ENCODE measurements at regions not wholly inside any gene's neighbourhood (a gene's known extent, or its start where the extent isn't known, plus 50 kb on each side); places are given as distances from the start of the nearest gene placed in this dataset.
"Not testable (repeated sequence)": the region's sequence is repeated elsewhere in the genome, so short reads cannot be mapped to it uniquely, and the experiment has no call there.

DNA sequence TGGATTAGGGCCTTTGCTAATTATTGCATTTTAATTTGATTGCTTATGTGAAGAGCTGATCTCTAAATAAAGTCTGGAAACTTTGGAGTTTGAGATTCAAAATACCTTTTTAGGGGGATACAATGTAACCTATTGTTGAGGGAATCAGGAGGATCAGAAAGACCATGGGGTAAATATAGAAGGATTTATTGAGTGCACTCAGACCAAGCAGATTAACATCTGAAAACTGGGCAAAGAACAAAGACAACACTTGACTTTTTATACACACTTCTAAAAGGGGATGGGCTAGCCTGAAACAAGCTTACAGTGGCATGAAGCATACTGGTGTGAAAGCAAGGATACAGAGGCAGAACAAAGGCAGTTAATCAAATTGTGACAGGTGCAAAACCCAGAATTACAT lies 174.3 kb downstream of the MRPS30 start:
- TF ChIP-seq, protein P1, sequence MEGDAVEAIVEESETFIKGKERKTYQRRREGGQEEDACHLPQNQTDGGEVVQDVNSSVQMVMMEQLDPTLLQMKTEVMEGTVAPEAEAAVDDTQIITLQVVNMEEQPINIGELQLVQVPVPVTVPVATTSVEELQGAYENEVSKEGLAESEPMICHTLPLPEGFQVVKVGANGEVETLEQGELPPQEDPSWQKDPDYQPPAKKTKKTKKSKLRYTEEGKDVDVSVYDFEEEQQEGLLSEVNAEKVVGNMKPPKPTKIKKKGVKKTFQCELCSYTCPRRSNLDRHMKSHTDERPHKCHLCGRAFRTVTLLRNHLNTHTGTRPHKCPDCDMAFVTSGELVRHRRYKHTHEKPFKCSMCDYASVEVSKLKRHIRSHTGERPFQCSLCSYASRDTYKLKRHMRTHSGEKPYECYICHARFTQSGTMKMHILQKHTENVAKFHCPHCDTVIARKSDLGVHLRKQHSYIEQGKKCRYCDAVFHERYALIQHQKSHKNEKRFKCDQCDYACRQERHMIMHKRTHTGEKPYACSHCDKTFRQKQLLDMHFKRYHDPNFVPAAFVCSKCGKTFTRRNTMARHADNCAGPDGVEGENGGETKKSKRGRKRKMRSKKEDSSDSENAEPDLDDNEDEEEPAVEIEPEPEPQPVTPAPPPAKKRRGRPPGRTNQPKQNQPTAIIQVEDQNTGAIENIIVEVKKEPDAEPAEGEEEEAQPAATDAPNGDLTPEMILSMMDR (IDR thresholded peaks at IDR 0.05) = no peak
- H3K27ac ChIP-seq = no peak overlapping the region
- no peaks in the 10 kb centered on the region for H3K4me1 ChIP-seq
- no peaks in the 10 kb centered on the region for H3K36me3 ChIP-seq (ENCODE audit: insufficient read depth in 1 of 2, low read depth in 1 of 2)
- no peaks in the 10 kb centered on the region for H3K9me3 ChIP-seq
- DNase-seq (no peak), ATAC-seq (no peak)
- H3K4me3 ChIP-seq = no peak overlapping the region
- intact Hi-C loops (cut with DNase I) = no loop called here
- H3K27me3 ChIP-seq (ENCODE audit: insufficient read depth in 3 of 3, low read length in 2 of 3) = no peaks in the 10 kb centered on the region

GRCh38 chr5:44987026-44987425 lies 178.3 kb downstream of the MRPS30 start:
- Histone ChIP-seq H3K9me3 (peaks cover 15% of the 10 kb centered on the region), H3K36me3 (ENCODE audit: insufficient read depth in 1 of 2, low read depth in 1 of 2) (no peaks in the 10 kb centered on the region), H3K27me3 (ENCODE audit: insufficient read depth in 3 of 3, low read length in 2 of 3) (no peaks in the 10 kb centered on the region), H3K27ac (no peak overlapping the region), H3K4me1 (no peaks in the 10 kb centered on the region), H3K4me3 (no peak overlapping the region)
- intact Hi-C loops (cut with DNase I) = no loop called here
- DNase-seq = no peak
- TF ChIP-seq, protein P1 (IDR thresholded peaks at IDR 0.05) = no peak
- no peak for ATAC-seq

- H3K4me3 ChIP-seq = no peak overlapping the region
- intact Hi-C loops (cut with DNase I) = no loop called here
- DNase-seq (no peak), ATAC-seq (no peak)
- peaks cover 15% of the 10 kb centered on the region for H3K9me3 ChIP-seq
- WGBS, 3 donors = 59 to 72% (median 63%) methylated on average over 2 of the region's 2 CpGs
- no peaks in the 10 kb centered on the region for H3K27me3 ChIP-seq (ENCODE audit: insufficient read depth in 3 of 3, low read length in 2 of 3)
- no peaks in the 10 kb centered on the region for H3K36me3 ChIP-seq (ENCODE audit: insufficient read depth in 1 of 2, low read depth in 1 of 2)
- H3K4me1 ChIP-seq = no peaks in the 10 kb centered on the region
- no peak overlapping the region for H3K27ac ChIP-seq
- TF ChIP-seq, protein P1 (IDR thresholded peaks at IDR 0.05) = no peak
Observed at GRCh38 chr5:44991693-44992092, 182.9 kb downstream of the MRPS30 start.

- H3K36me3 ChIP-seq (ENCODE audit: insufficient read depth in 1 of 2, low read depth in 1 of 2) = no peaks in the 10 kb centered on the region
- DNase-seq (no peak), ATAC-seq (no peak)
- no peak overlapping the region for H3K4me3 ChIP-seq
- peaks cover 15% of the 10 kb centered on the region for H3K9me3 ChIP-seq
- no peaks in the 10 kb centered on the region for H3K27me3 ChIP-seq (ENCODE audit: insufficient read depth in 3 of 3, low read length in 2 of 3)
- TF ChIP-seq, protein P1 (IDR thresholded peaks at IDR 0.05) = no peak
- H3K27ac ChIP-seq = no peak overlapping the region
- H3K4me1 ChIP-seq = no peaks in the 10 kb centered on the region
- intact Hi-C loops (cut with DNase I) = no loop called here
- 71 to 86% (median 74%) methylated on average over 1 of the region's 1 CpG for WGBS, 3 donors
Observed at GRCh38 chr5:44993286-44993685, 184.5 kb downstream of the MRPS30 start.

GRCh38 chr5:44997506-44997905 lies 188.8 kb downstream of the MRPS30 start:
- no peak overlapping the region for H3K4me3 ChIP-seq
- WGBS, 3 donors = 90 to 100% (median 93%) methylated on average over 1 of the region's 1 CpG
- TF ChIP-seq, protein P1 (IDR thresholded peaks at IDR 0.05) = no peak
- ATAC-seq (no peak), DNase-seq (no peak)
- intact Hi-C loops (cut with DNase I) = no loop called here
- no peaks in the 10 kb centered on the region for H3K4me1 ChIP-seq
- no peaks in the 10 kb centered on the region for H3K9me3 ChIP-seq
- no peaks in the 10 kb centered on the region for H3K27me3 ChIP-seq (ENCODE audit: insufficient read depth in 3 of 3, low read length in 2 of 3)
- H3K27ac ChIP-seq = no peak overlapping the region
- no peaks in the 10 kb centered on the region for H3K36me3 ChIP-seq (ENCODE audit: insufficient read depth in 1 of 2, low read depth in 1 of 2)

- intact Hi-C loops (cut with DNase I); H3K36me3 ChIP-seq (ENCODE audit: insufficient read depth in 1 of 2, low read depth in 1 of 2); H3K4me3 ChIP-seq; H3K27me3 ChIP-seq (ENCODE audit: insufficient read depth in 3 of 3, low read length in 2 of 3); DNase-seq; H3K27ac ChIP-seq; ATAC-seq; H3K4me1 ChIP-seq; H3K9me3 ChIP-seq: not testable (repeated sequence)
- 79 to 80% (median 80%) methylated on average over 6 of the region's 6 CpGs for WGBS, 3 donors
Observed at GRCh38 chr5:45007102-45007501, 198.4 kb downstream of the MRPS30 start.

Data from psoas muscle (tissue), 7 donors.